NAMALWA (cell line): ENCODE measurements at regions not wholly inside any gene's neighbourhood (a gene's known extent, or its start where the extent isn't known, plus 50 kb on each side); places are given as distances from the start of the nearest gene placed in this dataset.
"Not testable (repeated sequence)": the region's sequence is repeated elsewhere in the genome, so short reads cannot be mapped to it uniquely, and the experiment has no call there.

Experiments used
- DNase-seq: peaks from one replicate; pipeline ENCODE4 v3.0.0-alpha.2; 2015; ENCODE audit warnings: low spot score

GRCh38 chr11:50088231-50088630 lies 55.6 kb downstream of the OR4C45 start:
- no peak for DNase-seq

- DNase-seq, result no peak
Measured at GRCh38 chr11:50098186-50098725, 65.6 kb downstream of the OR4C45 start.

GRCh38 chr11:50102916-50103315 lies 70.2 kb downstream of the OR4C45 start:
- DNase-seq, result no peak

GRCh38 chr11:50140686-50141085 lies 108.0 kb downstream of the OR4C45 start:
- DNase-seq, result not testable (repeated sequence)

GRCh38 chr11:50146308-50146707 lies 113.6 kb downstream of the OR4C45 start:
- DNase-seq, result not testable (repeated sequence)

- not testable (repeated sequence) for DNase-seq
Measured at GRCh38 chr11:50147946-50148345, 115.3 kb downstream of the OR4C45 start.

- DNase-seq, result no peak
Measured at GRCh38 chr11:50155508-50155907, 122.8 kb downstream of the OR4C45 start.

GRCh38 chr11:50164050-50164449 lies 131.4 kb downstream of the OR4C45 start:
- DNase-seq, result no peak

- DNase-seq, result no peak
Measured at GRCh38 chr11:50169634-50170033, 137.0 kb downstream of the OR4C45 start.

GRCh38 chr11:50170115-50170514 lies 137.4 kb downstream of the OR4C45 start:
- no peak for DNase-seq

- peak; percentile 8 for DNase-seq
Measured at GRCh38 chr11:50174189-50174588, 141.5 kb downstream of the OR4C45 start.

- no peak for DNase-seq
Measured at GRCh38 chr11:50174975-50175374, 142.3 kb downstream of the OR4C45 start.

GRCh38 chr11:50178737-50179136 lies 146.1 kb downstream of the OR4C45 start:
- DNase-seq, result no peak

GRCh38 chr11:50181334-50181733 lies 148.7 kb downstream of the OR4C45 start:
- DNase-seq, result no peak

GRCh38 chr11:50182486-50182885 lies 149.8 kb downstream of the OR4C45 start:
- DNase-seq, result no peak

- DNase-seq, result not testable (repeated sequence)
Measured at GRCh38 chr11:50183170-50183569, 150.5 kb downstream of the OR4C45 start.

GRCh38 chr11:50186146-50186545 lies 153.5 kb downstream of the OR4C45 start:
- no peak for DNase-seq

GRCh38 chr11:50187220-50187619 lies 154.5 kb downstream of the OR4C45 start:
- no peak for DNase-seq

GRCh38 chr11:50188040-50188439 lies 155.4 kb downstream of the OR4C45 start:
- no peak for DNase-seq

- DNase-seq, result no peak
Measured at GRCh38 chr11:50192743-50193142, 160.1 kb downstream of the OR4C45 start.

GRCh38 chr11:50214376-50214775 lies 181.7 kb downstream of the OR4C45 start:
- DNase-seq, result no peak

GRCh38 chr11:50220651-50221050 lies 188.0 kb downstream of the OR4C45 start:
- no peak for DNase-seq

- DNase-seq, result not testable (repeated sequence)
Measured at GRCh38 chr11:50238368-50238767, 205.7 kb downstream of the OR4C45 start.

- no peak for DNase-seq
Measured at GRCh38 chr11:50246183-50246582, 213.5 kb downstream of the OR4C45 start.

- no peak for DNase-seq
Measured at GRCh38 chr11:50246699-50247098, 214.0 kb downstream of the OR4C45 start.
